HepG2 (cell line): ENCODE measurements at regions not wholly inside any gene's neighbourhood (a gene's known extent, or its start where the extent isn't known, plus 50 kb on each side); places are given as distances from the start of the nearest gene placed in this dataset.

Experiments
- ATAC-seq: fragments of 200-7000 bp; cut with Tn5 transposase; 3 replicates; pipeline ENCODE4 v1.9.1; 2020; ENCODE audit warnings: mild to moderate bottlenecking, moderate library complexity
- BruUV-seq: library from RNA; stranded (reverse); fragments of 400-500 nt; replicated peaks from 2 replicates; lab custom pipeline; 2021; lab: Mats Ljungman, UMichigan
- CTCF ChIA-PET: fragments of 300-600 bp; formaldehyde crosslinking; extraction: SDS; loops from one replicate; lab custom pipeline; 2021; ENCODE audit warnings: low total read pairs, inconsistent platforms, low intra/inter-chr PET ratio; lab: Yijun Ruan, JAX
- POLR2A ChIA-PET: fragments of 350-600 bp; sonication (Branson Sonifier 250); formaldehyde crosslinking; loops from one replicate; lab custom pipeline; 2020; ENCODE audit warnings: antibody characterized with exemption, inconsistent platforms; lab: Yijun Ruan, JAX
- DNase-seq: peaks from one replicate; pipeline ENCODE4 v3.0.0-alpha.2; 2015; ENCODE audit warnings: low spot score
- FAIRE-seq: peaks from 3 replicates; lab custom pipeline; 2011; peaks lifted over from hg19 to GRCh38; lab: Jason Lieb, UNC
- H2AFZ ChIP-seq: one replicate; pipeline ENCODE4 v1.6.1; 2011; ENCODE audit warnings: low read length, inconsistent platforms
- H3K27ac ChIP-seq: fragments of 300-600 bp; 3 replicates; pipeline ENCODE4 v1.8.0; 2011; ENCODE audit warnings: mixed run types, mild to moderate bottlenecking, mixed read lengths, low read length, inconsistent platforms; ENCODE audit not compliant: insufficient read depth; ENCODE audit errors: extremely low read length
- H3K27me3 ChIP-seq, 2 experiments: fragments of 200-600 bp in 1 of 2; 2 replicates in 1 of 2; 3 replicates in 1 of 2; pipeline versions ENCODE4 v1.6.0 to v1.8.0; 2011; ENCODE audit warnings: low read length in 2 of 2, mild to moderate bottlenecking in 2 of 2, moderate library complexity in 2 of 2, inconsistent platforms in 1 of 2; ENCODE audit not compliant: insufficient read depth in 2 of 2, control insufficient read depth in 1 of 2
- H3K36me3 ChIP-seq, 2 experiments: fragments of 200-600 bp in 1 of 2; replicated peaks in 1 of 2; 2 replicates in 1 of 2; 3 replicates in 1 of 2; pipeline versions ENCODE4 v1.5.1 to v1.8.0; 2011; ENCODE audit warnings: low read length in 2 of 2, inconsistent platforms in 1 of 2; ENCODE audit not compliant: insufficient read depth in 2 of 2, control insufficient read depth in 1 of 2
- H3K4me1 ChIP-seq: 2 replicates; pipeline ENCODE4 v1.5.1; 2012; ENCODE audit warnings: low read length, inconsistent platforms; ENCODE audit not compliant: insufficient read depth
- H3K4me2 ChIP-seq: 2 replicates; pipeline ENCODE4 v1.6.0; 2011; ENCODE audit warnings: low read depth, low read length, inconsistent platforms
- H3K4me3 ChIP-seq, 3 experiments: fragments of 200-600 bp in 1 of 3; sonication (generic), shearing (Covaris generic) in 1 of 3; replicated peaks in 1 of 3; 2 replicates each; pipeline ENCODE4 v1.5.1; 2011 to 2016; ENCODE audit warnings: low read length in 3 of 3, inconsistent platforms in 2 of 3, low read depth in 2 of 3, mild to moderate bottlenecking in 2 of 3, control low read depth in 1 of 3, mixed read lengths in 1 of 3; ENCODE audit not compliant: insufficient read depth in 1 of 3
- H3K79me2 ChIP-seq: one replicate; pipeline ENCODE4 v1.6.1; 2011; ENCODE audit warnings: low read length, inconsistent platforms; ENCODE audit not compliant: insufficient read depth
- H3K9ac ChIP-seq: 2 replicates; pipeline ENCODE4 v1.6.0; 2011; ENCODE audit warnings: mild to moderate bottlenecking, low read depth, low read length, inconsistent platforms; ENCODE audit not compliant: insufficient read depth
- H3K9me3 ChIP-seq: 2 replicates; pipeline ENCODE4 v1.5.1; 2012; ENCODE audit warnings: mild to moderate bottlenecking, low read length
- H4K20me1 ChIP-seq: 2 replicates; pipeline ENCODE4 v1.6.0; 2011; ENCODE audit warnings: inconsistent platforms, mild to moderate bottlenecking, low read length, moderate library complexity; ENCODE audit not compliant: insufficient read depth
- UBTF ChIP-seq: sonication (generic); formaldehyde crosslinking; IDR thresholded peaks from 2 replicates; pipeline ENCODE4 v1.4.0; 2020; ENCODE audit warnings: mild to moderate bottlenecking, missing genetic modification reagents
- ZBTB14 ChIP-seq: sonication (generic); formaldehyde crosslinking; IDR thresholded peaks from 2 replicates; pipeline ENCODE4 v1.4.0; 2020; ENCODE audit warnings: missing genetic modification reagents
- ZFP36L2 ChIP-seq: sonication (generic); formaldehyde crosslinking; IDR thresholded peaks from 2 replicates; pipeline ENCODE4 v1.4.0; 2020; ENCODE audit warnings: missing genetic modification reagents
- ZNF629 ChIP-seq: sonication (generic); formaldehyde crosslinking; conservative IDR thresholded peaks from 2 replicates; pipeline ENCODE4 v1.5.0; 2020; ENCODE audit warnings: missing genetic modification reagents
- ZNF710 ChIP-seq: sonication (generic); formaldehyde crosslinking; IDR thresholded peaks from 2 replicates; pipeline ENCODE4 v1.5.0; 2020; ENCODE audit warnings: mild to moderate bottlenecking, missing genetic modification reagents, borderline replicate concordance
- in situ Hi-C: cut with HindIII; loops from 2 replicates; pipeline ENCODE4 v1.10.0; 2017; ENCODE audit warnings: low pct_unique_long_range_greater_than_20kb; ENCODE audit not compliant: extremely low pct_ligation_motif_present
- intact Hi-C: fragments of 100-400 bp; cut with micrococcal nuclease; formaldehyde crosslinking; loops from one replicate; pipeline ENCODE4 v1.10.0; 2022; ENCODE audit not compliant: unreplicated experiment

- TF ChIP-seq ZNF710 (no peak), ZBTB14 (CRISPR knock-in tag) (no peak), UBTF (CRISPR knock-in tag) (no peak)
These were observed 88.3 kb upstream of the UBE2E3 start (continued) for GRCh38 chr2:180892091-180892490.

GRCh38 chr2:180891360-180891759 lies 89.0 kb upstream of the UBE2E3 start:
- intact Hi-C loops, result no loop called here
- CTCF ChIA-PET, result no interaction called here
- TF ChIP-seq ZFP36L2 (CRISPR knock-in tag) (no peak), ZNF629 (peak; percentile 59)
- TF ChIP-seq, all 625 proteins: peak for 1
- no peaks in the 10 kb centered on the region for H3K79me2 ChIP-seq
- no peak overlapping the region for H3K9ac ChIP-seq
- no peak overlapping the region for H3K4me3 ChIP-seq
- H3K27me3 ChIP-seq, result no peaks in the 10 kb centered on the region
- no peaks in the 10 kb centered on the region for H4K20me1 ChIP-seq
- H3K9me3 ChIP-seq, result no peaks in the 10 kb centered on the region
- no peak overlapping the region for H3K4me2 ChIP-seq
- H2AFZ ChIP-seq, result no peak overlapping the region
- H3K27ac ChIP-seq, result no peak overlapping the region
- no peaks in the 10 kb centered on the region for H3K36me3 ChIP-seq
- ATAC-seq (no peak), FAIRE-seq (no peak), DNase-seq (no peak)
- no TSS peak for BruUV-seq
- in situ Hi-C loops, result no loop called here
- POLR2A ChIA-PET, result no interaction called here
- H3K4me1 ChIP-seq, result no peaks in the 10 kb centered on the region
